AG09309 (cell line): ENCODE measurements at regions not wholly inside any gene's neighbourhood (a gene's known extent, or its start where the extent isn't known, plus 50 kb on each side); places are given as distances from the start of the nearest gene placed in this dataset.
"Not testable (repeated sequence)": the region's sequence is repeated elsewhere in the genome, so short reads cannot be mapped to it uniquely, and the experiment has no call there.

Experiments
- DNase-seq: peaks from one replicate; pipeline ENCODE4 v3.0.0-alpha.2; 2010; ENCODE audit warnings: low read depth
- H3K4me3 ChIP-seq: 2 replicates; pipeline ENCODE4 v1.5.1; 2011; ENCODE audit warnings: mild to moderate bottlenecking, low read depth, low read length, moderate library complexity; ENCODE audit not compliant: control insufficient read depth
- CTCF ChIP-seq: IDR thresholded peaks from 2 replicates; pipeline ENCODE4 v1.5.1; 2011; ENCODE audit warnings: mild to moderate bottlenecking, low read depth, low read length, inconsistent platforms; ENCODE audit not compliant: insufficient read depth, control insufficient read depth; ENCODE audit errors: missing control alignments

- no peak overlapping the region for H3K4me3 ChIP-seq
- no peak for TF ChIP-seq CTCF
- no peak for DNase-seq
These were observed 137.1 kb upstream of the FOXG1 start for GRCh38 chr14:28629328-28630004.

GRCh38 chr14:28630100-28630499 is 136.5 kb upstream of the FOXG1 start:
- TF ChIP-seq CTCF: no peak
- DNase-seq: no peak
- H3K4me3 ChIP-seq: no peak overlapping the region

GRCh38 chr14:28635387-28635786 is 131.2 kb upstream of the FOXG1 start:
- no peak overlapping the region for H3K4me3 ChIP-seq
- peak; percentile 39 for TF ChIP-seq CTCF
- no peak for DNase-seq

- DNase-seq: not testable (repeated sequence)
These were observed 130.8 kb upstream of the FOXG1 start for GRCh38 chr14:28635816-28636215.

GRCh38 chr14:28641189-28641588 is 125.4 kb upstream of the FOXG1 start:
- not testable (repeated sequence) for DNase-seq, H3K4me3 ChIP-seq

More at GRCh38 chr14:28635816-28636215, 130.8 kb upstream of the FOXG1 start:
- not testable (repeated sequence) for H3K4me3 ChIP-seq

- H3K4me3 ChIP-seq: no peak overlapping the region
- no peak for DNase-seq
- TF ChIP-seq CTCF: no peak
These were observed 115.4 kb upstream of the FOXG1 start for GRCh38 chr14:28651148-28651547.

GRCh38 chr14:28652782-28653181 is 113.8 kb upstream of the FOXG1 start:
- no peak for DNase-seq
- TF ChIP-seq CTCF: no peak
- H3K4me3 ChIP-seq: no peak overlapping the region

- no peak for TF ChIP-seq CTCF
- DNase-seq: no peak
- no peak overlapping the region for H3K4me3 ChIP-seq
These were observed 113.1 kb upstream of the FOXG1 start for GRCh38 chr14:28653521-28653920.
